ENCODE measurements at regions not wholly inside any gene's neighbourhood (a gene's known extent, or its start where the extent isn't known, plus 50 kb on each side); places are given as distances from the start of the nearest gene placed in this dataset.

- no peak for ATAC-seq
- TF ChIP-seq PATZ1 (CRISPR knock-in tag; IDR thresholded peaks at IDR 0.05; ENCODE audit: borderline replicate concordance) = no peak
- TF ChIP-seq ZFP3 (CRISPR knock-in tag; IDR thresholded peaks at IDR 0.05) = no peak
- no peak for TF ChIP-seq ZNF565 (CRISPR knock-in tag; conservative IDR thresholded peaks at IDR 0.05; ENCODE audit: low read depth)
- no peak for TF ChIP-seq SNAI2 (CRISPR knock-in tag; IDR thresholded peaks at IDR 0.05)
- TF ChIP-seq ESRRG (CRISPR knock-in tag; IDR thresholded peaks at IDR 0.05) = no peak
- no peak for TF ChIP-seq GLIS3 (CRISPR knock-in tag; IDR thresholded peaks at IDR 0.05)
- TF ChIP-seq, protein P1, sequence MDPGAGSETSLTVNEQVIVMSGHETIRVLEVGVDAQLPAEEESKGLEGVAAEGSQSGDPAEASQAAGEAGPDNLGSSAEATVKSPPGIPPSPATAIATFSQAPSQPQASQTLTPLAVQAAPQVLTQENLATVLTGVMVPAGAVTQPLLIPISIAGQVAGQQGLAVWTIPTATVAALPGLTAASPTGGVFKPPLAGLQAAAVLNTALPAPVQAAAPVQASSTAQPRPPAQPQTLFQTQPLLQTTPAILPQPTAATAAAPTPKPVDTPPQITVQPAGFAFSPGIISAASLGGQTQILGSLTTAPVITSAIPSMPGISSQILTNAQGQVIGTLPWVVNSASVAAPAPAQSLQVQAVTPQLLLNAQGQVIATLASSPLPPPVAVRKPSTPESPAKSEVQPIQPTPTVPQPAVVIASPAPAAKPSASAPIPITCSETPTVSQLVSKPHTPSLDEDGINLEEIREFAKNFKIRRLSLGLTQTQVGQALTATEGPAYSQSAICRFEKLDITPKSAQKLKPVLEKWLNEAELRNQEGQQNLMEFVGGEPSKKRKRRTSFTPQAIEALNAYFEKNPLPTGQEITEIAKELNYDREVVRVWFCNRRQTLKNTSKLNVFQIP (CRISPR knock-in tag; IDR thresholded peaks at IDR 0.05; ENCODE audit: borderline replicate concordance, low read depth) = no peak
- no peak for TF ChIP-seq RARB (CRISPR knock-in tag; IDR thresholded peaks at IDR 0.05)
Measured at GRCh38 chr5:68648944-68649857, 433.6 kb downstream of the PIK3R1 start.

DNA sequence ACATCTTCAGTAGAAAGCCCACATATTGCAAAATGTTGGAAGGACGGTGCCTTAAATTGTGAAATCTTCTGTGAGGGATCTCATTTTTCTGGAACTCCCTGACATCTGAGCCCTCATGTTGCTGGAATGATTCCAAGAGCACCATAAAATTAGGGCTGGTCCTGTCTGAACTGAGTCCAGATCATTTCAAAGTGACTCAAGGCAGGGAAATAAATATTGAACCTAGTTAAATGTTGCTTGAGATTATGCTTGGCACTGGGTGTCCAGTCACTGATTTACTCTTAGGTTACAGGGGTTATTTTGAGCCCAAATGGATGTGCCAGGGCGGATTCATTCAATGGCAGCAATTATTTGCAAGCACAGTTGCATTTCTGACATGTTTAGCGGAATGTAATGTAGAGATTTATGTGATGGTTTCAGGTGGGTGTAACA is 437.0 kb downstream of the PIK3R1 start:
- ATAC-seq = no peak
- TF ChIP-seq PPARA (CRISPR knock-in tag; IDR thresholded peaks at IDR 0.05; ENCODE audit: borderline replicate concordance) (no peak), ISL1 (CRISPR knock-in tag; IDR thresholded peaks at IDR 0.05) (peak; percentile 79; the same call in 1 of the 2 replicates)

DNA sequence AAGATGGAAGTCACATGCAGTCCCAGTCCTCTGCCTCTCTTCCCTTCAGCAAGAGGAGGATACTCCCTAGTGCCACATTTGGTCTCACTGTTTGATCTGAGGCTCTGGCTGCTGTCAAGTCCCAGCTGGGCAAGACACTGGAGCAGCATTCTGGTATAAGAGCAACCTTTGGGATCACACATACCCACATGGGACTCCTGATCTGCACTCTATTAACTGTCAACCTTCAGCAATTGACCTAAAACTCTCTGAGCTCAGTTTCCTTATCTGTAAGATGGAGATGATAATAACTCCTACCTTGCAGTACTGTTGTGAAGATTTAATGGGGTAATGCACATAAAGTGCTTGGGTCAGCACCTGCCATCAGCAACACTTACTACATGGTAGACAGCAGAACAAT is 437.9 kb downstream of the PIK3R1 start:
- TF ChIP-seq ZNF70 (CRISPR knock-in tag; IDR thresholded peaks at IDR 0.05) (no peak), ZFP3 (CRISPR knock-in tag; IDR thresholded peaks at IDR 0.05) (no peak), ISL1 (CRISPR knock-in tag; IDR thresholded peaks at IDR 0.05) (no peak), RARB (CRISPR knock-in tag; IDR thresholded peaks at IDR 0.05) (no peak), PPARA (CRISPR knock-in tag; IDR thresholded peaks at IDR 0.05; ENCODE audit: borderline replicate concordance) (no peak), ARNTL (CRISPR knock-in tag; IDR thresholded peaks at IDR 0.05; ENCODE audit: borderline replicate concordance, low read depth) (no peak), TOX (CRISPR knock-in tag; IDR thresholded peaks at IDR 0.05; ENCODE audit: borderline replicate concordance) (no peak), TCF4 (CRISPR knock-in tag; IDR thresholded peaks at IDR 0.05; ENCODE audit: borderline replicate concordance) (no peak), ESRRG (CRISPR knock-in tag; IDR thresholded peaks at IDR 0.05) (no peak), PATZ1 (CRISPR knock-in tag; IDR thresholded peaks at IDR 0.05; ENCODE audit: borderline replicate concordance) (no peak), ZC3H10 (CRISPR knock-in tag; IDR thresholded peaks at IDR 0.05) (no peak), ZNF565 (CRISPR knock-in tag; conservative IDR thresholded peaks at IDR 0.05; ENCODE audit: low read depth) (no peak), SNAI2 (CRISPR knock-in tag; IDR thresholded peaks at IDR 0.05) (no peak), CREB5 (CRISPR knock-in tag; IDR thresholded peaks at IDR 0.05; ENCODE audit: low read depth) (no peak)
- TF ChIP-seq, protein P2, sequence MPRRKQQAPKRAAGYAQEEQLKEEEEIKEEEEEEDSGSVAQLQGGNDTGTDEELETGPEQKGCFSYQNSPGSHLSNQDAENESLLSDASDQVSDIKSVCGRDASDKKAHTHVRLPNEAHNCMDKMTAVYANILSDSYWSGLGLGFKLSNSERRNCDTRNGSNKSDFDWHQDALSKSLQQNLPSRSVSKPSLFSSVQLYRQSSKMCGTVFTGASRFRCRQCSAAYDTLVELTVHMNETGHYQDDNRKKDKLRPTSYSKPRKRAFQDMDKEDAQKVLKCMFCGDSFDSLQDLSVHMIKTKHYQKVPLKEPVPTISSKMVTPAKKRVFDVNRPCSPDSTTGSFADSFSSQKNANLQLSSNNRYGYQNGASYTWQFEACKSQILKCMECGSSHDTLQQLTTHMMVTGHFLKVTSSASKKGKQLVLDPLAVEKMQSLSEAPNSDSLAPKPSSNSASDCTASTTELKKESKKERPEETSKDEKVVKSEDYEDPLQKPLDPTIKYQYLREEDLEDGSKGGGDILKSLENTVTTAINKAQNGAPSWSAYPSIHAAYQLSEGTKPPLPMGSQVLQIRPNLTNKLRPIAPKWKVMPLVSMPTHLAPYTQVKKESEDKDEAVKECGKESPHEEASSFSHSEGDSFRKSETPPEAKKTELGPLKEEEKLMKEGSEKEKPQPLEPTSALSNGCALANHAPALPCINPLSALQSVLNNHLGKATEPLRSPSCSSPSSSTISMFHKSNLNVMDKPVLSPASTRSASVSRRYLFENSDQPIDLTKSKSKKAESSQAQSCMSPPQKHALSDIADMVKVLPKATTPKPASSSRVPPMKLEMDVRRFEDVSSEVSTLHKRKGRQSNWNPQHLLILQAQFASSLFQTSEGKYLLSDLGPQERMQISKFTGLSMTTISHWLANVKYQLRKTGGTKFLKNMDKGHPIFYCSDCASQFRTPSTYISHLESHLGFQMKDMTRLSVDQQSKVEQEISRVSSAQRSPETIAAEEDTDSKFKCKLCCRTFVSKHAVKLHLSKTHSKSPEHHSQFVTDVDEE (CRISPR knock-in tag; IDR thresholded peaks at IDR 0.05) = no peak
- TF ChIP-seq, protein P1 (CRISPR knock-in tag; IDR thresholded peaks at IDR 0.05; ENCODE audit: borderline replicate concordance, low read depth) = no peak
- TF ChIP-seq, protein P3, sequence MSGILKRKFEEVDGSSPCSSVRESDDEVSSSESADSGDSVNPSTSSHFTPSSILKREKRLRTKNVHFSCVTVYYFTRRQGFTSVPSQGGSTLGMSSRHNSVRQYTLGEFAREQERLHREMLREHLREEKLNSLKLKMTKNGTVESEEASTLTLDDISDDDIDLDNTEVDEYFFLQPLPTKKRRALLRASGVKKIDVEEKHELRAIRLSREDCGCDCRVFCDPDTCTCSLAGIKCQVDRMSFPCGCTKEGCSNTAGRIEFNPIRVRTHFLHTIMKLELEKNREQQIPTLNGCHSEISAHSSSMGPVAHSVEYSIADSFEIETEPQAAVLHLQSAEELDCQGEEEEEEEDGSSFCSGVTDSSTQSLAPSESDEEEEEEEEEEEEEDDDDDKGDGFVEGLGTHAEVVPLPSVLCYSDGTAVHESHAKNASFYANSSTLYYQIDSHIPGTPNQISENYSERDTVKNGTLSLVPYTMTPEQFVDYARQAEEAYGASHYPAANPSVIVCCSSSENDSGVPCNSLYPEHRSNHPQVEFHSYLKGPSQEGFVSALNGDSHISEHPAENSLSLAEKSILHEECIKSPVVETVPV (CRISPR knock-in tag; IDR thresholded peaks at IDR 0.05) = no peak
- no peak for ATAC-seq

Measured in SK-N-SH treated with all-trans-retinoic acid at 6 μM for 48 hours (cell line).